ENCODE measurements at regions not wholly inside any gene's neighbourhood (a gene's known extent, or its start where the extent isn't known, plus 50 kb on each side); places are given as distances from the start of the nearest gene placed in this dataset.

DNA sequence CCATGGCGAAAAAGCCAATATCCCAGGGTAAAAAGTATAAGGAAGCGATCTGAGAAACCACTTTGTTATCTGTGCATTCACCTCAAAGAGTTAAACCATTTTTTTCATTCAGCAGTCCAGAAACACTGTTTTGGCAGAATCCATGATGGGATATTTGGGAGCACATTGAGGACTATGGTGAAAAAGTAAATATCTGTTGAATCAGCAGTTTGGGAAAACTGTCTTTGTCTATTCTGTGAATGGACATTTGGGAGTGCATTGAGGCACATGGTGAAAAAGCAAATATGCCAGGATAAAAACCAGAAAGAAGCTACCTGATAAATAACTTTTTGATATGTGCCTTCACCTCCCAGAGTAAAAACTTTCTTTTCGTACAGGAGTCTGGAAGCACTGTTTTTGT is 187.4 kb downstream of the OR4A47 start:
- no peaks in the 10 kb centered on the region for H3K9me3 ChIP-seq (replicated peaks; ENCODE audit: control insufficient read depth, insufficient read depth, low read depth, low read length)
- no peaks in the 10 kb centered on the region for H3K9me1 ChIP-seq (ENCODE audit: control insufficient read depth, insufficient read depth, low read length)
- no peak for ATAC-seq
- DNase-seq (ENCODE audit: extremely low read depth in 1 of 4, low spot score in 3 of 4), result no peak
- ChIA-PET CTCF (ENCODE audit: low intra/inter-chr PET ratio) (no interaction called here), POLR2A (no interaction called here)
- TF ChIP-seq ATF2 (CRISPR knock-in tag; IDR thresholded peaks at IDR 0.05) (no peak), KLF13 (tag; IDR thresholded peaks at IDR 0.05; ENCODE audit: borderline replicate concordance, low read depth) (no peak), IFI16 (CRISPR knock-in tag; IDR thresholded peaks at IDR 0.05) (no peak), MAFK (IDR thresholded peaks at IDR 0.05; ENCODE audit: low read length) (peak; percentile 22; the same call in 1 of the 2 replicates), RBM15 (IDR thresholded peaks at IDR 0.05; ENCODE audit: insufficient read depth, low read length) (no peak), STAT5A (IDR thresholded peaks at IDR 0.05; ENCODE audit: borderline replicate concordance, low read length) (no peak), ZNF316 (IDR thresholded peaks at IDR 0.05) (peak; percentile 22; the same call in 1 of the 2 replicates), MAFF (IDR thresholded peaks at IDR 0.05; ENCODE audit: low read length) (0 out of 2 replicates have a peak, but pooled peaks have one; percentile 37), ZNF263 (CRISPR knock-in tag; IDR thresholded peaks at IDR 0.05; ENCODE audit: borderline replicate concordance) (no peak)
- TF ChIP-seq, protein P1, sequence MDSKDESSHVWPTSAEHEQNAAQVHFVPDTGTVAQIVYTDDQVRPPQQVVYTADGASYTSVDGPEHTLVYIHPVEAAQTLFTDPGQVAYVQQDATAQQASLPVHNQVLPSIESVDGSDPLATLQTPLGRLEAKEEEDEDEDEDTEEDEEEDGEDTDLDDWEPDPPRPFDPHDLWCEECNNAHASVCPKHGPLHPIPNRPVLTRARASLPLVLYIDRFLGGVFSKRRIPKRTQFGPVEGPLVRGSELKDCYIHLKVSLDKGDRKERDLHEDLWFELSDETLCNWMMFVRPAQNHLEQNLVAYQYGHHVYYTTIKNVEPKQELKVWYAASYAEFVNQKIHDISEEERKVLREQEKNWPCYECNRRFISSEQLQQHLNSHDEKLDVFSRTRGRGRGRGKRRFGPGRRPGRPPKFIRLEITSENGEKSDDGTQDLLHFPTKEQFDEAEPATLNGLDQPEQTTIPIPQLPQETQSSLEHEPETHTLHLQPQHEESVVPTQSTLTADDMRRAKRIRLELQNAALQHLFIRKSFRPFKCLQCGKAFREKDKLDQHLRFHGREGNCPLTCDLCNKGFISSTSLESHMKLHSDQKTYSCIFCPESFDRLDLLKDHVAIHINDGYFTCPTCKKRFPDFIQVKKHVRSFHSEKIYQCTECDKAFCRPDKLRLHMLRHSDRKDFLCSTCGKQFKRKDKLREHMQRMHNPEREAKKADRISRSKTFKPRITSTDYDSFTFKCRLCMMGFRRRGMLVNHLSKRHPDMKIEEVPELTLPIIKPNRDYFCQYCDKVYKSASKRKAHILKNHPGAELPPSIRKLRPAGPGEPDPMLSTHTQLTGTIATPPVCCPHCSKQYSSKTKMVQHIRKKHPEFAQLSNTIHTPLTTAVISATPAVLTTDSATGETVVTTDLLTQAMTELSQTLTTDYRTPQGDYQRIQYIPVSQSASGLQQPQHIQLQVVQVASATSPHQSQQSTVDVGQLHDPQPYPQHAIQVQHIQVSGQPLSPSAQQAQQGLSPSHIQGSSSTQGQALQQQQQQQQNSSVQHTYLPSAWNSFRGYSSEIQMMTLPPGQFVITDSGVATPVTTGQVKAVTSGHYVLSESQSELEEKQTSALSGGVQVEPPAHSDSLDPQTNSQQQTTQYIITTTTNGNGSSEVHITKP (IDR thresholded peaks at IDR 0.05; ENCODE audit: partially characterized antibody), result no peak
- no peaks in the 10 kb centered on the region for H3K36me3 ChIP-seq (ENCODE audit: control insufficient read depth, insufficient read depth, low read length)
- in situ Hi-C loops (cut with MboI) (no loop called here), intact Hi-C loops (cut with micrococcal nuclease) (no loop called here)
- no TSS peak for BruUV-seq (replicated peaks)
- no peaks in the 10 kb centered on the region for H3K27me3 ChIP-seq (ENCODE audit: control insufficient read depth in 2 of 2, insufficient read depth in 2 of 2, low read length in 2 of 2)
- WGBS (ENCODE audit: insufficient coverage, low coverage, missing lambda C conversion rate), result 2% methylated on average over 3 of the region's 3 CpGs
- no peak overlapping the region for H3K9ac ChIP-seq (ENCODE audit: insufficient read depth in 1 of 2, low read depth in 2 of 2, low read length in 2 of 2)
- FAIRE-seq, result no peak
- H2AFZ ChIP-seq (ENCODE audit: low read depth, low read length), result no peak overlapping the region
- no peaks in the 10 kb centered on the region for H3K79me2 ChIP-seq (ENCODE audit: control insufficient read depth, insufficient read depth, low read length)
- H3K27ac ChIP-seq (ENCODE audit: extremely low read depth, low read depth, low read length), result no peak overlapping the region
- H3K4me3 ChIP-seq, result no peak overlapping the region
- H3K4me2 ChIP-seq (ENCODE audit: insufficient read depth, low read length), result no peak overlapping the region
- no peaks in the 10 kb centered on the region for H3K4me1 ChIP-seq (replicated peaks in 1 of 2; ENCODE audit: control insufficient read depth in 2 of 2, insufficient read depth in 2 of 2, low read length in 2 of 2)
- no peaks in the 10 kb centered on the region for H4K20me1 ChIP-seq (replicated peaks; ENCODE audit: control insufficient read depth, insufficient read depth, low read length)

Measured in K562 (cell line).